ENCODE measurements at regions not wholly inside any gene's neighbourhood (a gene's known extent, or its start where the extent isn't known, plus 50 kb on each side); places are given as distances from the start of the nearest gene placed in this dataset.

DNA sequence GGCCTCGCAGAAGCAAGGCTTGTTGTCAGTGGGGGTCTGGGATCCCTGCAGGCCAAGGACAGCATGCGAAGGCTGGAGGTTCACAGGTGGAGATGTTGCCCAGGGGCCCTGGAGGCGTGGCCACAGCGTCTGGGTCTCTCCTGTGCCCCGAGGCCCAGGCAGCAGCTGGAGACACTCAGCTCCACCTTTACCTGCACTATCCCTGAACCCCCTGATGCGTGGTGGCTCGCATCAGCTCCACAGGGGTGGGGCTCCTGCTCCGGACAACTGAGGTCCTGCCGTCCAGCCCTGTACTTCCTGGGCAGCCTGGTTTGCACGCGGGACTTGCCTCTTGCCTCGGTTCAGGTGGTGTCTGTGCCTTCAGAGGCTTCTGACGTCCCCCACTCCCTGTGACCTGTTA, 54.6 kb upstream of the ZNF32 start:
- DNase-seq (no peak), ATAC-seq (no peak)
- Mint-ChIP-seq H3K27me3 (no peaks in the 10 kb centered on the region), H3K36me3 (no peaks in the 10 kb centered on the region), H3K9me3 (ENCODE audit: low read depth) (no peaks in the 10 kb centered on the region), H3K4me1 (no peaks in the 10 kb centered on the region), H3K4me3 (no peak overlapping the region), H3K27ac (no peak overlapping the region)
- CTCF ChIA-PET: no interaction called here

- CTCF ChIA-PET: no interaction called here
- Mint-ChIP-seq H3K27ac (no peak overlapping the region), H3K4me3 (no peak overlapping the region), H3K4me1 (no peaks in the 10 kb centered on the region), H3K27me3 (no peaks in the 10 kb centered on the region), H3K9me3 (ENCODE audit: low read depth) (no peaks in the 10 kb centered on the region), H3K36me3 (no peaks in the 10 kb centered on the region)
- DNase-seq (no peak), ATAC-seq (no peak)
These were observed 54.2 kb upstream of the ZNF32 start for GRCh38 chr10:43702936-43703281.

- ATAC-seq (no peak), DNase-seq (no peak)
- Mint-ChIP-seq H3K9me3 (ENCODE audit: low read depth) (no peaks in the 10 kb centered on the region), H3K36me3 (no peaks in the 10 kb centered on the region), H3K4me3 (no peak overlapping the region), H3K27ac (no peak overlapping the region), H3K4me1 (no peaks in the 10 kb centered on the region), H3K27me3 (no peaks in the 10 kb centered on the region)
- CTCF ChIA-PET: no interaction called here
These were observed 53.7 kb upstream of the ZNF32 start for GRCh38 chr10:43702213-43702935.

DNA sequence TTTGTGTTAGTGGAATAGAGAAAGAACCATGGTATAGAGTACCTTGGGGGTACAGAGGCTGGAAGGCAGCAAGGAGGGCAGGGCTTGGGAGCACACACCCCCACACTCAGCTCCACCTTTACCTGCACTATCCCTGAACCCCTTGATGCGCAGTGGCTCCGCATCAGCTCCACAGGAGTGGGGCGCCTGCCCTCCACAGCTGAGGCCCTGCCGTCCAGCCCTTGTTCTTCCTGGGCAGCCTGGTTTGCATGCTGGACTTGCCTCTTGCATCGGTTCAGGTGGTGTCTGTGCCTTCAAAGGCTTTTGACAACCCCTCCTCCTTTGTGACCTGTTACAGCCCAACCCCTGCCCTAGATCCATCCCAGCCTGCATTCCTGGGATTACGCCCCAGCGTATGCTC, 52.6 kb upstream of the ZNF32 start:
- CTCF ChIA-PET: no interaction called here
- Mint-ChIP-seq H3K4me1 (no peaks in the 10 kb centered on the region), H3K27ac (no peak overlapping the region), H3K9me3 (ENCODE audit: low read depth) (no peaks in the 10 kb centered on the region), H3K36me3 (no peaks in the 10 kb centered on the region), H3K27me3 (no peaks in the 10 kb centered on the region), H3K4me3 (no peak overlapping the region)
- DNase-seq (no peak), ATAC-seq (no peak)

- ATAC-seq (no peak), DNase-seq (no peak)
- Mint-ChIP-seq H3K4me1 (no peaks in the 10 kb centered on the region), H3K36me3 (no peaks in the 10 kb centered on the region), H3K27me3 (no peaks in the 10 kb centered on the region), H3K9me3 (ENCODE audit: low read depth) (no peaks in the 10 kb centered on the region), H3K27ac (no peak overlapping the region), H3K4me3 (no peak overlapping the region)
- CTCF ChIA-PET: no interaction called here
These were observed 51.6 kb upstream of the ZNF32 start for GRCh38 chr10:43700306-43700705.

DNA sequence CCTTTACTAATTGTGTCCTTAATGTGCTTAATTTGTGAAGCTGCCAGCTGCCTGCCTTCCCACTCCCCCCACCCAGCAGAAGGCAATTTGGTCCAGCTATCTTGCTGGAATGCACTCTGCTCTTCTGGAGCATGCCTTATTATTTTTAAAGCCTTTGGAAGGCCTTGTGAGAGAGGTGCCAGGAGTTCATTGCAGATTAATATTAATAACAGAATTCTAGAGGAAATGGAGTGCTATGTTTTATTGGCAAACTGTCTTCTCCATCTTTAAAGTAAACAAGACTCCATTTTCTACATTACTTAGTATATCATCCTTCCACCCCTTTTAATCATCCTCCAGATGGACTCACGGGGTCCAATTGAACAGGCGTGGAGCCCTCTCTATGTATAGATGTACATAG, 50.8 kb upstream of the ZNF32 start:
- Mint-ChIP-seq H3K27me3 (no peaks in the 10 kb centered on the region), H3K27ac (no peak overlapping the region), H3K36me3 (no peaks in the 10 kb centered on the region), H3K9me3 (ENCODE audit: low read depth) (no peaks in the 10 kb centered on the region), H3K4me1 (no peaks in the 10 kb centered on the region), H3K4me3 (no peak overlapping the region)
- CTCF ChIA-PET: no interaction called here
- ATAC-seq (no peak), DNase-seq (no peak)
